HG03342 (cell line): ENCODE measurements at regions not wholly inside any gene's neighbourhood (a gene's known extent, or its start where the extent isn't known, plus 50 kb on each side); places are given as distances from the start of the nearest gene placed in this dataset.

Experiments used
- ATAC-seq: cut with Tn5 transposase; IDR thresholded peaks from one replicate; pipeline ENCODE4 v1.9.1; 2021; ENCODE audit warnings: mild to moderate bottlenecking, moderate library complexity; ENCODE audit not compliant: unreplicated experiment

DNA sequence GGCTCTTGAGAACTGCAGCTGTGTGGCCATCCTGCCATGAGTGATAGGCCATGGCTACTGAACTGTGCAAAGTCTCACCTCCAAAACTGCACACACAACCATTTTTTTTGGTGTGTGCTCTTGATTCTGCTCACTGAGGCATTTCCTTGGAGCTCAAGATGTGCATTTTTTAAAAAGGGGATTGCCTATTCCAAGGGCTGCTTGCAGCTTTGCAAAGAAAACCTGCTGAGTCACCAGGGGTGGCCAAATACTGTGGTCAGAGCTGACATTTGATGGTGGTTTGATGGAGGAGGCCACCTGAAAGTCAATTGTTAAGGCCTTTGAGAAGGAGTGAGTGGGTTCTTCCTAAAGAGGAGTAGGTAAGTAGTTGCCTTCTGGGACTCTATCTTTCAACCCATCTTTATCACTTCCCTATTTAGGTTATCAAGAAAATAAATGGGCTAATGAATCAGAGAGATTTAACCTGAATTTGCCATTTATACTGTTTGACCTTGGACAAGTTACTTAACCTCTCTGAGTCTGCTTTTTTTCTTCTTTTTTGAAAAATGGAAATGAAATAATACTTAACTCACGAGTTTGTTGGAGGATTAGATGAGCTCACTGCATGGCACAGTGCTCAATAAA lies 87.9 kb downstream of the CHST2 start:
- peak; percentile 89 for ATAC-seq

DNA sequence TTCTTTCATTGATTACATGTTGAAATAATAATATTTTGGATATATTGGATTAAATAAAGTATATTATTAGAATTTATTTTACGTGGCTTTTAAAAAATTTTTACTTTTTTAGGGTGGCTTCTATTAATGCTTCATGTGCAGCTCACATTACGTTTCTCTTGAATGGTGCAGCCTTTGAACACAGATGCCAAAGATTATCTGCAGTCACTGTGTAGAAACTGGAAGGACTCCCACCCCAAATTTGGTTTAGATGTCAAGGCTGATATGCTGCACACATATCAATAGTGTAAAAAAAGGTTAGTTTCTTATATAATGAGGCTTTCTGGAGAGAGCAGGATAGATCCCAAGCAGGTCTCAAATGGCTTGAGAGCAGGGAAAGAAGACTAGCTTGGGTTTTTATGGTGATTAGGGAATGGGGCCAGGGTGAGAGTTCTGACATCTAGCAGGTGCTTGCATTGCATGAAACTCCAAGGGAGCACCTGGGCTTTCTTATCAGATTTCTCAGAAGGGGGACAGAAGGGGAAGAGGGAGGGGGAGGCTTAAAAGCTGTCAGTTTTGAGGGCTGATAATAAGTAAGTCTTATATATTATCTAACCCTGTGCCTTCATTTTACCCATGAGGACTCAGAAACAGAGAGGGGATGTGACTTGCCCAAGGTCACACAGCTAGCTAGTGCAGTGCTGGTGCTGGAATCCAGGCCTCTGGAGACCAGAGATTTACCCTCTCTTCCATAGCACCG lies 89.6 kb downstream of the CHST2 start:
- no peak for ATAC-seq

DNA sequence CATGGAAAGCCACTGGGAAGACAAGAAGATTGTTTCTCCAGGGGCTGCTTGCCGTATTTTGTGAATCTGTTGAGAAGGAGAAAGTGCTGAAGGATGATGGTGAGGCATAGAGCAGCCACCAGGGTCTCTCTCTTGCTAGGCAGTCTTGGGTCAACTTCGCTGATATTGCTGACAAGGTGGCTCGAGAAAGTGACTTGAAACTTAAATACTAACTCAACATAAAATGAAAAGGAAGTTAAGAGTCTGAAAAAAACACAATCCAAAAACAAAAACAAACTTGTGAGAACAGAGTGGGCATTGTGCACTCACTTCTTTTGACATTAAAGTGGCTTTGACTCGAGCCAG lies 90.1 kb downstream of the CHST2 start:
- no peak for ATAC-seq

DNA sequence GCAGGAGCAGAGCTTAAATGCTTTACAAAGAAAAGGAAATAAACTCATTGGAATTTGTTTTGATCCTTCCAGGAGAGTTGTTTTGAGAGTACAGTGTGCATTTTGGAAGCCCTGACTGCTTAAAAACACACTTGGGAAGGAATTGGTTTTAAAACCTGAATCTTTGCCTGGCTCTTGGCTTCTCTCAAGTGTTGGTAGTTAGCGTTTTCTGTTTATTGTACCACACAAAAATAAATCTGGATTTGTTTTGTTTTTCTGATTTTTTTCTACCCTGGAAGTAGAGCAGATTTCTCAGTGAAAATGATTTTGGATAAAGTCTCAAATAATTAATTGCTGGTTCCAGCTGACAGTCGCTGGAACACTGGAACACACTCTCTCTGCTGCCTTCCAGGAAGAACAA lies 90.6 kb downstream of the CHST2 start:
- no peak for ATAC-seq

DNA sequence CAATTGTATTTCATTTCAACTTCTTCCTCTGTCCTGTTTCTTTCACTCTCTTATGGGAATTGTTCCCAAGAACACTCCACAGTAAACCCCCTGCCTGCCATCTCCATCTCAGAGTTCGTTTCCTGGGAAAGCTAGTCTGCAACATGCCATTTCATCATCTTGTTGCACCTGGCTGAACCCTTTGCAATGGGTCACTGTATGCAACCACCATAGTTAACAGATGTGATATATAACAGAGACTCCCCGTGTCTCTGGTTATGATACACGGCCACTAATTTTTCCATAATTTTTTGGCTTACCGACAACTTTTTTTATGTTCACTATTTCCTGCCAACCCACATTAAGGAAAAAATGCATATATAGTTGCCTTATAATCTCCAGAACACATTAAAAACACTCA lies 95.5 kb downstream of the CHST2 start:
- ATAC-seq = no peak
